GM12892 (cell line): ENCODE measurements at regions not wholly inside any gene's neighbourhood (a gene's known extent, or its start where the extent isn't known, plus 50 kb on each side); places are given as distances from the start of the nearest gene placed in this dataset.

Experiments used
- DNase-seq: peaks from one replicate; pipeline ENCODE4 v3.0.0; 2011; ENCODE audit not compliant: insufficient read length
- FAIRE-seq: peaks from 2 replicates; lab custom pipeline; 2011; peaks lifted over from hg19 to GRCh38; lab: Jason Lieb, UNC
- POLR2A ChIP-seq: IDR thresholded peaks from 2 replicates; pipeline ENCODE4 v1.6.1; 2011; ENCODE audit warnings: low read depth, low read length, control low read depth
- POLR2AphosphoS5 ChIP-seq: IDR thresholded peaks from 2 replicates; pipeline ENCODE4 v1.6.1; 2011; ENCODE audit warnings: low read depth, low read length, control low read depth
- TAF1 ChIP-seq: IDR thresholded peaks from 2 replicates; pipeline ENCODE4 v1.6.1; 2011; ENCODE audit warnings: low read depth, mild to moderate bottlenecking, control low read depth, low read length, borderline replicate concordance

DNA sequence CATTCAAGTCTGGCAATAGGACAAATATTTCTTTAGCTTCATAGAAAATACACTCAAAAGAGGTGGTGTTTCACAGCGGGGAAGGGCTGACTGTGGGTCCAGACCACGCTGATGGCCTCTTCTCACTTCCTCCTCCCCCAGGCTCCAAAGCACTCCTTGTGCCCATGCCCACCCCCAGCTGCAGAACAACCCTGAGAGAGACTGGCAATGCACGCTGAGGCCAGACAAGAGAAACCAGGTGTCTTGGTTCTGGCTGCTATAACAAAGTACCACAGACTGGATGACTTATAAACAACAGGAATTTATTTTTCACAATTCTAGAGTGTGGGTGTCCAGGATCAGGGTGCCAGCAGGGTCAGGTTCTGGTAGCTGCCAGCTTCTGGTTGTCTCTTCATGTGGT lies 386.1 kb downstream of the FBXW7 start:
- FAIRE-seq (no peak), DNase-seq (no peak)
- TF ChIP-seq POLR2AphosphoS5: no peak
- TF ChIP-seq POLR2A: no peak
- TF ChIP-seq TAF1: no peak

- no peak for FAIRE-seq
- no peak for DNase-seq
- no peak for TF ChIP-seq POLR2A
- no peak for TF ChIP-seq POLR2AphosphoS5
- no peak for TF ChIP-seq TAF1
These were observed 387.2 kb upstream of the GATB start for GRCh38 chr4:152148057-152148456.

DNA sequence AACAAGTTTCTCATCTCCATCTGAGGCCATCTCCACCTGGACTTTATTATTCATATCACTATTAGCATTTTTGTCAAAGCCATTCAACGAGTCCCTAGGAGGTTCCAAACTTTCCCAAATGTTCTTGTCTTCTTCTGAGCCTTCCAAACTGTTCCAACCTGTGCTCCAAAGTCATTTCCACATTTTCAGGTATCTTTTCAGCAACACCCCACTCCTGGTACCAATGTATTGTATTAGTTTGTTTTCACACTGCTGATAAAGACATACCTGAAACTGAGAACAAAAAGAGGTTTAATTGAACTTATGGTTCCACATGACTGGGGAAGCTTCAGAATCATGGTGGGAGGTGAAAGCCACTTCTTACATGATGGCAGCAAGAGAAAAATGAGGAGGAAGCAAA lies 385.4 kb upstream of the GATB start:
- FAIRE-seq (no peak), DNase-seq (no peak)
- no peak for TF ChIP-seq POLR2A
- TF ChIP-seq POLR2AphosphoS5: no peak
- TF ChIP-seq TAF1: no peak

GRCh38 chr4:152143806-152144205 lies 383.0 kb upstream of the GATB start:
- DNase-seq (no peak), FAIRE-seq (no peak)
- TF ChIP-seq POLR2A (no peak), TAF1 (no peak), POLR2AphosphoS5 (no peak)

GRCh38 chr4:152138451-152138850 lies 377.6 kb upstream of the GATB start:
- no peak for TF ChIP-seq POLR2A
- no peak for TF ChIP-seq TAF1
- no peak for TF ChIP-seq POLR2AphosphoS5
- DNase-seq: no peak
- no peak for FAIRE-seq

DNA sequence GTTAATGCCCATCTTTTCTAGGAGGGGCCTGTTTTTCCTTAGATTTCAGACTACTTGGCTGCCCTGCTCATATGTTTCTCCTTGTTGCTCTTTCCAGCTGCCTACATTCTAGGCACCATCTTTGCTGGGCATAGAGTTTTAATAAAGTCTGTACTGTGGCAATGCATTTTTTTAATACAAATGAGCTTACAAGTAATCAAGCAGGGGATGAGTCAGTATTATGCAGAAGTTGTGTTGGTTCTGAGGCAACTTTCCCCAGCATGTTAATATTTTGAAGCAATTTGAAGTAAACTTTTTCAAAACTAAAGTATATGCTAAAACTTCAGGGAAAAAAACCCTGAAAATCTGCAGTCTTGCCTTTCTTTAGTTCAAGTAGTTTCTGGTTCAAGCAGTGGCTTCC lies 372.0 kb upstream of the GATB start:
- TF ChIP-seq POLR2AphosphoS5 (no peak), TAF1 (no peak), POLR2A (no peak)
- FAIRE-seq: no peak
- DNase-seq: no peak

DNA sequence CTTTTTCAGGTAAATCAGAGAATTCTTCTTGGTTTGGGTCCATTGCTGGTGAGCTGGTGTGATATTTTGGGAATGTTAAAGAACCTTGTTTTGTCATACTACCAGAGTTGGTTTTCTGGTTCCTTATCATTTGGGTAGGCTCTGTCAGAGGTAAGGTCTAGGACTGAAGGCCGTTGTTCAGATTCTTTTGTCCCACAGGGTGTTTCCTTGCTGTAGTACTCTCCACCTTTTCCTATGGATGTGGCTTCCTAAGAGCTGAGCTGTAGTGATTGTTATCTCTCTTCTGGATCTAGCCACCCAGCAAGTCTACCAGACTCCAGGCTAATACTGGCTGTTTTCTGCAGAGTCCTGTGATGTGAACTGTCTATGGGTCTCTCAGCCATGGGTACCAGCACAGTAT lies 367.5 kb upstream of the GATB start:
- DNase-seq: no peak
- FAIRE-seq: no peak
- TF ChIP-seq POLR2A: no peak
- TF ChIP-seq TAF1: no peak
- no peak for TF ChIP-seq POLR2AphosphoS5

GRCh38 chr4:152126238-152126637 lies 365.4 kb upstream of the GATB start:
- DNase-seq (no peak), FAIRE-seq (no peak)
- TF ChIP-seq TAF1 (no peak), POLR2A (no peak), POLR2AphosphoS5 (no peak)

DNA sequence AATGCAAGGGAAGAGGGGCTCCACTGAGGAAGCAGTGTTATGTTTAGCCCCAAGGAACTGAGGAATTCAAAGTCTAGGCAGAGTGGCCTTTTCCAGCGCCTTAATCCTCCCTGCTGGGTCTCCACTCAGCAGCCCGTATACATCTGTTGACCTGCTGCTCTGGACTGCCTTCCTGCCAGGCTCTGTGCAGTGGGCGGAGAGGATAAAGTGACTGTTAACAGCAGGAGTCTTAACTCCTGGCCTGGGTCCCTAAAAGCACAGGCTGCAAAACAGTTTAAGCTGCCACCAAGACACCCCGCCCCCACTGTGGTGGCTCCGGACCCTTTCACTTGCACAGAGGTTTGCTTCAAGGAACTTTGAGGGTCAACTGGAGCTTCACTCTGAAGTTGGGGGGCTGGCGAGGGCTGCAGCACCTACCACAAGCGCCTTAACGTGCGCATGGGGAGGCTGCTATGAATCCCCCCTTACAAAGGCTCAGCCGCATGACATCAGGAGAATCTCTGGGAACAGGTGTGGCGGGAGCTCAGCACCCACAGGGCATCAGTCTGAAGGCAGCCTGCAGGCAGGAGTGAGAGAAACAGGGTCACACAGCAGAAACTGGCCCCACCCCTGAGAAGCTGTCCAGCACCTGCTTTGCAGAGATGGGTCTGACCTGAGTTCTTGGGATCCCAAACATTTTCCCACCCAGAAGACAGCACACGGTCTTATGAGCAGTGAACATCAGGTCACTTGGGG lies 358.2 kb upstream of the GATB start:
- TF ChIP-seq TAF1: no peak
- no peak for DNase-seq
- no peak for FAIRE-seq

GRCh38 chr4:152117933-152118507 lies 357.2 kb upstream of the GATB start:
- FAIRE-seq: no peak
- DNase-seq: no peak

GRCh38 chr4:152117520-152117919 lies 356.7 kb upstream of the GATB start:
- FAIRE-seq (no peak), DNase-seq (no peak)
- TF ChIP-seq POLR2AphosphoS5 (no peak), TAF1 (no peak), POLR2A (no peak)

More at GRCh38 chr4:152117933-152118507, 357.2 kb upstream of the GATB start:
- no peak for TF ChIP-seq TAF1
- no peak for TF ChIP-seq POLR2AphosphoS5
- no peak for TF ChIP-seq POLR2A

GRCh38 chr4:152117054-152117453 lies 356.2 kb upstream of the GATB start:
- DNase-seq (no peak), FAIRE-seq (no peak)
- TF ChIP-seq TAF1 (no peak), POLR2AphosphoS5 (no peak), POLR2A (no peak)
